NT2/D1 (cell line): ENCODE measurements at regions not wholly inside any gene's neighbourhood (a gene's known extent, or its start where the extent isn't known, plus 50 kb on each side); places are given as distances from the start of the nearest gene placed in this dataset.

ENCODE experiments used
- DNase-seq: peaks from one replicate; pipeline ENCODE4 v3.0.0-alpha.2; 2011; ENCODE audit warnings: low read depth, low spot score
- H3K27me3 ChIP-seq: 2 replicates; pipeline ENCODE4 v1.6.0; 2011; ENCODE audit warnings: mild to moderate bottlenecking; ENCODE audit not compliant: insufficient read length, insufficient read depth
- H3K36me3 ChIP-seq: 2 replicates; pipeline ENCODE4 v1.6.1; 2011; ENCODE audit warnings: mild to moderate bottlenecking, low read length, mixed read lengths; ENCODE audit not compliant: insufficient read depth, insufficient read length
- H3K4me1 ChIP-seq: 2 replicates; pipeline ENCODE4 v1.5.1; 2011; ENCODE audit not compliant: insufficient read depth, insufficient read length
- H3K4me3 ChIP-seq: 2 replicates; pipeline ENCODE4 v1.5.1; 2011; ENCODE audit warnings: low read depth; ENCODE audit not compliant: insufficient read length
- H3K9ac ChIP-seq: 2 replicates; pipeline ENCODE4 v1.6.0; 2011; ENCODE audit warnings: low read depth; ENCODE audit not compliant: insufficient read length
- H3K9me3 ChIP-seq: 2 replicates; pipeline ENCODE4 v1.5.1; 2011; ENCODE audit warnings: mild to moderate bottlenecking, low read length; ENCODE audit not compliant: insufficient read depth
- SUZ12 ChIP-seq: IDR thresholded peaks from 2 replicates; pipeline ENCODE4 v1.6.1; 2011; ENCODE audit not compliant: insufficient read length, insufficient read depth; ENCODE audit errors: extremely low read depth
- YY1 ChIP-seq: IDR thresholded peaks from 2 replicates; pipeline ENCODE4 v1.6.1; 2011; ENCODE audit not compliant: insufficient read length, insufficient read depth
- ZNF274 ChIP-seq: IDR thresholded peaks from 2 replicates; pipeline ENCODE4 v1.6.1; 2011; ENCODE audit warnings: mild to moderate bottlenecking, low read depth, low read length

GRCh38 chr13:81738364-81738763 is 1397.4 kb upstream of the SPRY2 start:
- Histone ChIP-seq H3K4me1 (no peaks in the 10 kb centered on the region), H3K4me3 (no peak overlapping the region), H3K9me3 (no peaks in the 10 kb centered on the region), H3K36me3 (no peaks in the 10 kb centered on the region), H3K27me3 (no peaks in the 10 kb centered on the region), H3K9ac (no peak overlapping the region)
- DNase-seq, result no peak
- TF ChIP-seq SUZ12 (no peak), YY1 (no peak), ZNF274 (no peak)

- TF ChIP-seq SUZ12 (no peak), ZNF274 (no peak), YY1 (no peak)
- no peaks in the 10 kb centered on the region for H3K9me3 ChIP-seq
These were observed 1385.3 kb upstream of the SPRY2 start for GRCh38 chr13:81726037-81726726.

GRCh38 chr13:81722456-81722855 is 1381.5 kb upstream of the SPRY2 start:
- Histone ChIP-seq H3K4me1 (no peaks in the 10 kb centered on the region), H3K27me3 (no peaks in the 10 kb centered on the region)
- no peak for TF ChIP-seq YY1
- TF ChIP-seq SUZ12, result no peak
- TF ChIP-seq ZNF274, result no peak

More at GRCh38 chr13:81726037-81726726, 1385.3 kb upstream of the SPRY2 start:
- no peak for DNase-seq
- no peaks in the 10 kb centered on the region for H3K36me3 ChIP-seq
- no peaks in the 10 kb centered on the region for H3K4me1 ChIP-seq
- H3K27me3 ChIP-seq, result no peaks in the 10 kb centered on the region
- no peak overlapping the region for H3K9ac ChIP-seq
- H3K4me3 ChIP-seq, result no peak overlapping the region

GRCh38 chr13:81721400-81721799 is 1380.5 kb upstream of the SPRY2 start:
- H3K4me1 ChIP-seq, result no peaks in the 10 kb centered on the region
- no peak for DNase-seq
- no peak overlapping the region for H3K9ac ChIP-seq
- H3K9me3 ChIP-seq, result no peaks in the 10 kb centered on the region
- H3K4me3 ChIP-seq, result no peak overlapping the region
- H3K36me3 ChIP-seq, result no peaks in the 10 kb centered on the region
- TF ChIP-seq ZNF274 (no peak), YY1 (no peak), SUZ12 (no peak)
- no peaks in the 10 kb centered on the region for H3K27me3 ChIP-seq

More at GRCh38 chr13:81722456-81722855, 1381.5 kb upstream of the SPRY2 start:
- H3K4me3 ChIP-seq, result no peak overlapping the region
- no peaks in the 10 kb centered on the region for H3K36me3 ChIP-seq
- no peak for DNase-seq
- no peak overlapping the region for H3K9ac ChIP-seq
- no peaks in the 10 kb centered on the region for H3K9me3 ChIP-seq

GRCh38 chr13:81714513-81714912 is 1373.6 kb upstream of the SPRY2 start:
- TF ChIP-seq YY1 (no peak), ZNF274 (no peak), SUZ12 (no peak)
- Histone ChIP-seq H3K9me3 (no peaks in the 10 kb centered on the region), H3K36me3 (no peaks in the 10 kb centered on the region), H3K4me3 (no peak overlapping the region), H3K9ac (no peak overlapping the region), H3K4me1 (no peaks in the 10 kb centered on the region), H3K27me3 (no peaks in the 10 kb centered on the region)
- DNase-seq, result no peak

- H3K4me1 ChIP-seq, result no peaks in the 10 kb centered on the region
- TF ChIP-seq SUZ12 (no peak), ZNF274 (no peak), YY1 (no peak)
- no peak overlapping the region for H3K9ac ChIP-seq
- H3K27me3 ChIP-seq, result no peaks in the 10 kb centered on the region
- DNase-seq, result no peak
- H3K9me3 ChIP-seq, result no peaks in the 10 kb centered on the region
- H3K4me3 ChIP-seq, result no peak overlapping the region
- no peaks in the 10 kb centered on the region for H3K36me3 ChIP-seq
These were observed 1372.3 kb upstream of the SPRY2 start for GRCh38 chr13:81713201-81713600.

- no peak for DNase-seq
- Histone ChIP-seq H3K9ac (no peak overlapping the region), H3K4me3 (no peak overlapping the region), H3K36me3 (no peaks in the 10 kb centered on the region), H3K4me1 (no peaks in the 10 kb centered on the region), H3K27me3 (no peaks in the 10 kb centered on the region), H3K9me3 (no peaks in the 10 kb centered on the region; the same call in none of the 2 replicates)
- TF ChIP-seq ZNF274 (no peak), YY1 (no peak), SUZ12 (no peak)
These were observed 1356.9 kb upstream of the SPRY2 start for GRCh38 chr13:81697826-81698225.

- H3K27me3 ChIP-seq, result no peaks in the 10 kb centered on the region
- no peak for TF ChIP-seq YY1
- TF ChIP-seq ZNF274, result no peak
- TF ChIP-seq SUZ12, result no peak
- H3K9me3 ChIP-seq, result no peaks in the 10 kb centered on the region
- H3K9ac ChIP-seq, result no peak overlapping the region
- H3K4me3 ChIP-seq, result no peak overlapping the region
- no peaks in the 10 kb centered on the region for H3K36me3 ChIP-seq
- no peak for DNase-seq
- H3K4me1 ChIP-seq, result no peaks in the 10 kb centered on the region
These were observed 1346.0 kb upstream of the SPRY2 start for GRCh38 chr13:81686877-81687276.
